ENCODE measurements at regions not wholly inside any gene's neighbourhood (a gene's known extent, or its start where the extent isn't known, plus 50 kb on each side); places are given as distances from the start of the nearest gene placed in this dataset.

DNA sequence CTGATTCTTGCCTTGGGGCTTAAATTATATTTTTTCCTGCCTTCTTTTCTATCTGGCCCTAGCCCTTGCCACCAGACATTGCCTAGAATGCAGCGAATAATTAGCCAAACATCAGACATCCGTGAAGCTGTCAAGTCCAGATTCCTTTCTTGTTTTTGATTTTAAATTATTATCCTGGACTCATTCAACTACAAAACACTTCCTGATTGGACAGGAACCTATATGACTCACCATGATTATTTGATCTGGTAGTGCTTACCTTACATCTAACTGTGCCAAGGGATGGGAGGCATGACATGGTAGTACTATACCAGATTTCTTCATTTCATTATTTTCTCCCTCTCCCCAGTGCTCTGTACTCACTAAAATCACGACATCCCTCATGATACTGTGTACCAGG is 829.6 kb downstream of the TLR4 start:
- TF ChIP-seq POLR2A (IDR thresholded peaks at IDR 0.05) (no peak), POLR2AphosphoS5 (IDR thresholded peaks at IDR 0.05) (no peak), CTCF (IDR thresholded peaks at IDR 0.05) (no peak), EP300 (IDR thresholded peaks at IDR 0.05) (no peak)
- no peaks in the 10 kb centered on the region for H3K9me3 ChIP-seq
- 59 to 72% methylated on average over 3 of the region's 3 CpGs for WGBS, 2 donors (ENCODE audit: low coverage in 1 of 2)
- no peak overlapping the region for H3K4me3 ChIP-seq
- no peaks in the 10 kb centered on the region for H3K4me1 ChIP-seq
- no peaks in the 10 kb centered on the region for H3K36me3 ChIP-seq
- H3K27ac ChIP-seq = no peak overlapping the region
- ATAC-seq = no peak
- no peaks in the 10 kb centered on the region for H3K27me3 ChIP-seq

DNA sequence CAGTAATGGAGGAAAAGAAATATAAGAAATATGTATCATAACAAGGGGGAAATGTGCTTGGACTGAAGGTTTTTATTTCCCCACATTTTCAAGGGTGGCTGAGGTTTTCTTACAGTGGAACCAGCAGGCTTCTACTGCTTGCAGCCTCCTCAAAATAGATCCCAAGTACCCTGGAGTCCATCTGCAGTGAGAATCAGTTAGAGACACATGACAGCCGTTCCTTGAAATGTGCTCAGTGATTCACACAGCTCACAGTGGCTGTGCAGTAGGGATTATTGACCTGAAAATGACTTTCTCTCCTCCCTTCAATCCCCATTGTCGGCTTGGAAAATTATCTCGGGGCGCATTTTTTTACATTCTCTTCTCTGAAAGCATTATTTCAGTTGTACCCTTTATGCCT is 832.0 kb downstream of the TLR4 start:
- Histone ChIP-seq H3K9me3 (no peaks in the 10 kb centered on the region), H3K4me3 (no peak overlapping the region), H3K27ac (no peak overlapping the region), H3K4me1 (no peaks in the 10 kb centered on the region), H3K36me3 (no peaks in the 10 kb centered on the region), H3K27me3 (no peaks in the 10 kb centered on the region)
- WGBS, 2 donors (ENCODE audit: low coverage in 1 of 2) = 59 to 77% methylated on average over 3 to 4 of the region's 4 CpGs
- TF ChIP-seq POLR2AphosphoS5 (IDR thresholded peaks at IDR 0.05) = no peak
- no peak for TF ChIP-seq POLR2A (IDR thresholded peaks at IDR 0.05)
- no peak for TF ChIP-seq EP300 (IDR thresholded peaks at IDR 0.05)
- TF ChIP-seq CTCF (IDR thresholded peaks at IDR 0.05) = no peak
- no peak for ATAC-seq

- no peak overlapping the region for H3K4me3 ChIP-seq
- no peak overlapping the region for H3K27ac ChIP-seq
- no peak for ATAC-seq
- H3K9me3 ChIP-seq = no peaks in the 10 kb centered on the region
- H3K4me1 ChIP-seq = no peaks in the 10 kb centered on the region
- H3K36me3 ChIP-seq = no peaks in the 10 kb centered on the region
- H3K27me3 ChIP-seq = no peaks in the 10 kb centered on the region
- TF ChIP-seq EP300 (IDR thresholded peaks at IDR 0.05) = no peak
- TF ChIP-seq POLR2AphosphoS5 (IDR thresholded peaks at IDR 0.05) = no peak
- no peak for TF ChIP-seq CTCF (IDR thresholded peaks at IDR 0.05)
- TF ChIP-seq POLR2A (IDR thresholded peaks at IDR 0.05) = no peak
- 51% methylated on average over 2 of the region's 2 CpGs; no CpG with 5 or more reads in 1 of the 2 donors for WGBS, 2 donors (ENCODE audit: low coverage in 1 of 2)
These were observed 830.3 kb downstream of the BRINP1 start for GRCh38 chr9:118538959-118539358.

- Histone ChIP-seq H3K27me3 (no peaks in the 10 kb centered on the region), H3K9me3 (no peaks in the 10 kb centered on the region), H3K36me3 (no peaks in the 10 kb centered on the region), H3K27ac (no peak overlapping the region), H3K4me1 (no peaks in the 10 kb centered on the region), H3K4me3 (no peak overlapping the region)
- ATAC-seq = no peak
- TF ChIP-seq POLR2AphosphoS5 (IDR thresholded peaks at IDR 0.05) (no peak), EP300 (IDR thresholded peaks at IDR 0.05) (no peak)
- WGBS, 2 donors (ENCODE audit: low coverage in 1 of 2) = 91 to 93% methylated on average over 1 of the region's 1 CpG
These were observed 815.8 kb downstream of the BRINP1 start for GRCh38 chr9:118553465-118553864.

GRCh38 chr9:118554987-118555386 is 814.2 kb downstream of the BRINP1 start:
- no peaks in the 10 kb centered on the region for H3K27me3 ChIP-seq
- H3K9me3 ChIP-seq = no peaks in the 10 kb centered on the region
- no peak overlapping the region for H3K4me3 ChIP-seq
- H3K36me3 ChIP-seq = no peaks in the 10 kb centered on the region
- ATAC-seq = no peak
- 75 to 87% methylated on average over 3 to 4 of the region's 7 CpGs for WGBS, 2 donors (ENCODE audit: low coverage in 1 of 2)
- TF ChIP-seq EP300 (IDR thresholded peaks at IDR 0.05) = no peak
- TF ChIP-seq POLR2A (IDR thresholded peaks at IDR 0.05) = no peak
- TF ChIP-seq POLR2AphosphoS5 (IDR thresholded peaks at IDR 0.05) = no peak
- no peak for TF ChIP-seq CTCF (IDR thresholded peaks at IDR 0.05)
- H3K27ac ChIP-seq = no peak overlapping the region
- H3K4me1 ChIP-seq = no peaks in the 10 kb centered on the region
